ENCODE measurements at regions not wholly inside any gene's neighbourhood (a gene's known extent, or its start where the extent isn't known, plus 50 kb on each side); places are given as distances from the start of the nearest gene placed in this dataset.

- TF ChIP-seq CTCF (conservative IDR thresholded peaks at IDR 0.05; ENCODE audit: low read depth, low read length) = no peak
- no peak overlapping the region for H3K4me3 ChIP-seq (ENCODE audit: low read length)
- DNase-seq (ENCODE audit: low read depth) = no peak
Measured at GRCh38 chr3:157830556-157831236, 275.5 kb downstream of the SHOX2 start.

- no peak for DNase-seq (ENCODE audit: low read depth)
- TF ChIP-seq CTCF (conservative IDR thresholded peaks at IDR 0.05; ENCODE audit: low read depth, low read length) = no peak
- no peak overlapping the region for H3K4me3 ChIP-seq (ENCODE audit: low read length)
Measured at GRCh38 chr3:157829786-157830185, 276.4 kb downstream of the SHOX2 start.

GRCh38 chr3:157824281-157824680 lies 281.9 kb downstream of the SHOX2 start:
- no peak for DNase-seq (ENCODE audit: low read depth)
- H3K4me3 ChIP-seq (ENCODE audit: low read length) = no peak overlapping the region
- TF ChIP-seq CTCF (conservative IDR thresholded peaks at IDR 0.05; ENCODE audit: low read depth, low read length) = no peak

GRCh38 chr3:157823050-157823449 lies 283.2 kb downstream of the SHOX2 start:
- H3K4me3 ChIP-seq (ENCODE audit: low read length) = no peak overlapping the region
- DNase-seq (ENCODE audit: low read depth) = no peak
- TF ChIP-seq CTCF (conservative IDR thresholded peaks at IDR 0.05; ENCODE audit: low read depth, low read length) = no peak

GRCh38 chr3:157820157-157820517 lies 286.1 kb downstream of the SHOX2 start:
- H3K4me3 ChIP-seq (ENCODE audit: low read length) = no peak overlapping the region
- no peak for TF ChIP-seq CTCF (conservative IDR thresholded peaks at IDR 0.05; ENCODE audit: low read depth, low read length)
- DNase-seq (ENCODE audit: low read depth) = no peak

- TF ChIP-seq CTCF (conservative IDR thresholded peaks at IDR 0.05; ENCODE audit: low read depth, low read length) = no peak
- H3K4me3 ChIP-seq (ENCODE audit: low read length) = no peak overlapping the region
Measured at GRCh38 chr3:157819270-157820156, 286.7 kb downstream of the SHOX2 start.

GRCh38 chr3:157816896-157817295 lies 289.3 kb downstream of the SHOX2 start:
- DNase-seq (ENCODE audit: low read depth) = no peak
- no peak overlapping the region for H3K4me3 ChIP-seq (ENCODE audit: low read length)
- no peak for TF ChIP-seq CTCF (conservative IDR thresholded peaks at IDR 0.05; ENCODE audit: low read depth, low read length)

More at GRCh38 chr3:157819270-157820156, 286.7 kb downstream of the SHOX2 start:
- no peak for DNase-seq (ENCODE audit: low read depth)

All from retinal pigment epithelial cell (primary cell).